ENCODE measurements at regions not wholly inside any gene's neighbourhood (a gene's known extent, or its start where the extent isn't known, plus 50 kb on each side); places are given as distances from the start of the nearest gene placed in this dataset.

GRCh38 chr10:128723631-128724205 is 597.5 kb upstream of the MKI67 start:
- H3K36me3 ChIP-seq (ENCODE audit: low read depth, low read length), result no peaks in the 10 kb centered on the region
- no peaks in the 10 kb centered on the region for H3K27me3 ChIP-seq (ENCODE audit: low read length)
- DNase-seq (no peak), ATAC-seq (no peak)
- H3K79me2 ChIP-seq (ENCODE audit: low read length), result no peaks in the 10 kb centered on the region
- no peak overlapping the region for H3K9ac ChIP-seq (ENCODE audit: low read length)
- H3F3A ChIP-seq (ENCODE audit: low read length, unreplicated experiment), result no peaks in the 10 kb centered on the region
- no peaks in the 10 kb centered on the region for H4K20me1 ChIP-seq (ENCODE audit: low read length)
- intact Hi-C loops (cut with micrococcal nuclease), result no loop called here
- ChIA-PET CTCF (no interaction called here), POLR2A (ENCODE audit: unreplicated experiment) (no interaction called here)
- H3K27ac ChIP-seq (ENCODE audit: low read length), result no peak overlapping the region
- no peak overlapping the region for H2AFZ ChIP-seq (ENCODE audit: low read length)
- H3K9me2 ChIP-seq (replicated peaks; ENCODE audit: low read length), result no peaks in the 10 kb centered on the region
- no peak overlapping the region for H3K4me2 ChIP-seq (ENCODE audit: low read length)
- H3K4me3 ChIP-seq (ENCODE audit: low read length), result no peak overlapping the region
- BruUV-seq (replicated peaks), result no TSS peak
- no peaks in the 10 kb centered on the region for H3K4me1 ChIP-seq (ENCODE audit: insufficient read depth, low read length)
- TF ChIP-seq EZH2phosphoT487 (IDR thresholded peaks at IDR 0.05; ENCODE audit: borderline replicate concordance, low read length) (no peak), CTCF (conservative IDR thresholded peaks at IDR 0.05; ENCODE audit: low read depth, low read length) (no peak), EZH2 (IDR thresholded peaks at IDR 0.05; ENCODE audit: low read length, unreplicated experiment) (no peak)
- H3K9me3 ChIP-seq (ENCODE audit: low read length), result no peaks in the 10 kb centered on the region

DNA sequence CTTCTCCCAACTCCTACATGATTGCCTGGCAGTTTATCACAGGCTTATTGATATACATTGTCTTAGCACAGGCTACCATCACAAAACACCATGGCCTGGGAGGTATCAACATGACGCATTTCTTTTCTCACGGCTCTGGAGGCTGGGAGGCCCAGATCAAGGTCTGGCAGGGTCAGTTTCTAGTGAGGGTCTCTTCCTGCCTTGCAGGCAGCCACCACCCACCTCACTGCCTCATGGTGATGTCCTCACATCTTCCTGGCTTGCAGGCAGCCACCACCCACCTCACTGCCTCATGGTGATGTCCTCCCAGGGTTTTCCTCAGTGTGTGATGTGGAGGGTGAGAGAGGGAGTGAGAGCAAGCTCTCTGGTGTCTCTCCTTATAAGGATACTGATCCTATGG is 599.3 kb upstream of the MKI67 start:
- Histone ChIP-seq H3K9me3 (ENCODE audit: low read length) (no peaks in the 10 kb centered on the region), H3K36me3 (ENCODE audit: low read depth, low read length) (no peaks in the 10 kb centered on the region), H4K20me1 (ENCODE audit: low read length) (no peaks in the 10 kb centered on the region), H2AFZ (ENCODE audit: low read length) (no peak overlapping the region), H3K4me2 (ENCODE audit: low read length) (no peak overlapping the region), H3K9me2 (replicated peaks; ENCODE audit: low read length) (no peaks in the 10 kb centered on the region), H3K79me2 (ENCODE audit: low read length) (no peaks in the 10 kb centered on the region), H3K27ac (ENCODE audit: low read length) (no peak overlapping the region), H3K9ac (ENCODE audit: low read length) (no peak overlapping the region), H3K4me1 (ENCODE audit: insufficient read depth, low read length) (no peaks in the 10 kb centered on the region), H3K27me3 (ENCODE audit: low read length) (no peaks in the 10 kb centered on the region), H3F3A (ENCODE audit: low read length, unreplicated experiment) (no peaks in the 10 kb centered on the region), H3K4me3 (ENCODE audit: low read length) (no peak overlapping the region)
- CTCF ChIA-PET, result no interaction called here
- DNase-seq, result no peak
- BruUV-seq (replicated peaks), result no TSS peak
- ATAC-seq, result no peak
- TF ChIP-seq CTCF (conservative IDR thresholded peaks at IDR 0.05; ENCODE audit: low read depth, low read length) (no peak), EZH2 (IDR thresholded peaks at IDR 0.05; ENCODE audit: low read length, unreplicated experiment) (no peak), EZH2phosphoT487 (IDR thresholded peaks at IDR 0.05; ENCODE audit: borderline replicate concordance, low read length) (no peak)
- POLR2A ChIA-PET (ENCODE audit: unreplicated experiment), result no interaction called here
- intact Hi-C loops (cut with micrococcal nuclease), result no loop called here

GRCh38 chr10:128727114-128727513 is 600.9 kb upstream of the MKI67 start:
- H3K27ac ChIP-seq (ENCODE audit: low read length), result no peak overlapping the region
- H3K79me2 ChIP-seq (ENCODE audit: low read length), result no peaks in the 10 kb centered on the region
- H3K9ac ChIP-seq (ENCODE audit: low read length), result no peak overlapping the region
- H3K4me3 ChIP-seq (ENCODE audit: low read length), result no peak overlapping the region
- H3K27me3 ChIP-seq (ENCODE audit: low read length), result no peaks in the 10 kb centered on the region
- no peaks in the 10 kb centered on the region for H3F3A ChIP-seq (ENCODE audit: low read length, unreplicated experiment)
- no peaks in the 10 kb centered on the region for H3K36me3 ChIP-seq (ENCODE audit: low read depth, low read length)
- H3K4me2 ChIP-seq (ENCODE audit: low read length), result no peak overlapping the region
- ATAC-seq (no peak), DNase-seq (no peak)
- CTCF ChIA-PET, result no interaction called here
- H2AFZ ChIP-seq (ENCODE audit: low read length), result no peak overlapping the region
- no peaks in the 10 kb centered on the region for H3K9me3 ChIP-seq (ENCODE audit: low read length)
- no peaks in the 10 kb centered on the region for H3K9me2 ChIP-seq (replicated peaks; ENCODE audit: low read length)
- POLR2A ChIA-PET (ENCODE audit: unreplicated experiment), result no interaction called here
- H4K20me1 ChIP-seq (ENCODE audit: low read length), result no peaks in the 10 kb centered on the region
- no peak for TF ChIP-seq EZH2phosphoT487 (IDR thresholded peaks at IDR 0.05; ENCODE audit: borderline replicate concordance, low read length)
- TF ChIP-seq CTCF (conservative IDR thresholded peaks at IDR 0.05; ENCODE audit: low read depth, low read length), result no peak
- TF ChIP-seq EZH2 (IDR thresholded peaks at IDR 0.05; ENCODE audit: low read length, unreplicated experiment), result no peak
- no peaks in the 10 kb centered on the region for H3K4me1 ChIP-seq (ENCODE audit: insufficient read depth, low read length)
- BruUV-seq (replicated peaks), result no TSS peak
- intact Hi-C loops (cut with micrococcal nuclease), result no loop called here

Data from PC-3 (cell line).